Neural cell (in vitro differentiated cells): ENCODE measurements at regions not wholly inside any gene's neighbourhood (a gene's known extent, or its start where the extent isn't known, plus 50 kb on each side); places are given as distances from the start of the nearest gene placed in this dataset.

Experiments
- H2AFZ ChIP-seq: fragments of 200-600, 300-800 bp; sonication (generic), shearing (Covaris generic); 2 replicates; pipeline ENCODE4 v1.6.0; 2014; ENCODE audit warnings: low read depth, mild to moderate bottlenecking, antibody characterized with exemption, low read length, moderate library complexity
- H3F3A ChIP-seq: fragments of 200-600 bp; shearing (Covaris generic); 2 replicates; pipeline ENCODE4 v1.6.1; 2016; ENCODE audit warnings: mild to moderate bottlenecking, moderate library complexity, mixed read lengths, antibody characterized with exemption, low read length; ENCODE audit not compliant: insufficient read depth, poor library complexity, severe bottlenecking
- H3K27ac ChIP-seq: fragments of 200-600, 300-800 bp; sonication (generic), shearing (Covaris generic); 2 replicates; pipeline ENCODE4 v1.5.1; 2014; ENCODE audit warnings: mild to moderate bottlenecking, low read length, moderate library complexity
- H3K27me3 ChIP-seq: fragments of 300-800, 200-600 bp; sonication (generic), shearing (Covaris generic); 2 replicates; pipeline ENCODE4 v1.6.0; 2014; ENCODE audit warnings: mild to moderate bottlenecking, low read depth, low read length, moderate library complexity; ENCODE audit not compliant: insufficient read depth
- H3K36me3 ChIP-seq: fragments of 300-800, 200-600 bp; sonication (generic), shearing (Covaris generic); 2 replicates; pipeline ENCODE4 v1.5.1; 2014; ENCODE audit warnings: mild to moderate bottlenecking, antibody characterized with exemption, low read length, moderate library complexity; ENCODE audit not compliant: insufficient read depth
- H3K4me2 ChIP-seq: fragments of 300-800, 200-600 bp; sonication (generic), shearing (Covaris generic); 2 replicates; pipeline ENCODE4 v1.6.0; 2014; ENCODE audit warnings: mild to moderate bottlenecking, low read length
- H3K4me3 ChIP-seq: fragments of 300-800, 200-600 bp; sonication (generic), shearing (Covaris generic); 2 replicates; pipeline ENCODE4 v1.5.1; 2014; ENCODE audit warnings: mild to moderate bottlenecking, low read length, moderate library complexity
- H3K79me2 ChIP-seq: fragments of 200-600 bp; shearing (Covaris generic); replicated peaks from 2 replicates; pipeline ENCODE4 v1.6.0; 2014; ENCODE audit warnings: mild to moderate bottlenecking, low read length, moderate library complexity; ENCODE audit not compliant: insufficient read depth
- H3K9ac ChIP-seq: fragments of 300-800, 200-600 bp; sonication (generic), shearing (Covaris generic); 2 replicates; pipeline ENCODE4 v1.6.1; 2016; ENCODE audit warnings: mild to moderate bottlenecking, low read length, mixed read lengths
- H3K9me2 ChIP-seq: fragments of 200-600 bp; shearing (Covaris generic); 2 replicates; pipeline ENCODE4 v1.6.1; 2016; ENCODE audit warnings: mild to moderate bottlenecking, low read length, mixed read lengths; ENCODE audit not compliant: insufficient read depth
- H3K9me3 ChIP-seq: fragments of 200-600, 300-800 bp; sonication (generic), shearing (Covaris generic); 2 replicates; pipeline ENCODE4 v1.6.1; 2016; ENCODE audit warnings: mild to moderate bottlenecking, mixed run types, low read length, moderate library complexity, mixed read lengths
- H4K20me1 ChIP-seq: fragments of 200-600 bp; shearing (Covaris generic); 2 replicates; pipeline ENCODE4 v1.6.1; 2016; ENCODE audit warnings: mild to moderate bottlenecking, mixed run types; ENCODE audit not compliant: insufficient read depth
- EP300 ChIP-seq: fragments of 450-650 bp; conservative IDR thresholded peaks from 2 replicates; pipeline ENCODE4 v1.6.1; 2014; ENCODE audit warnings: antibody characterized with exemption, mild to moderate bottlenecking, moderate library complexity; ENCODE audit not compliant: poor library complexity, severe bottlenecking
- EZH2 ChIP-seq: fragments of 200-600, 300-800 bp; shearing (Covaris generic), sonication (generic); IDR thresholded peaks from 2 replicates; pipeline ENCODE4 v1.6.1; 2014; ENCODE audit warnings: antibody characterized with exemption, low read length, borderline replicate concordance, mild to moderate bottlenecking; ENCODE audit not compliant: insufficient read depth, poor library complexity, severe bottlenecking
- MXI1 ChIP-seq: fragments of 450-650 bp; conservative IDR thresholded peaks from 2 replicates; pipeline ENCODE4 v1.6.1; 2014; ENCODE audit warnings: antibody characterized with exemption, mild to moderate bottlenecking; ENCODE audit not compliant: poor library complexity, severe bottlenecking
- POLR2AphosphoS5 ChIP-seq: IDR thresholded peaks from 2 replicates; pipeline ENCODE4 v1.6.1; 2012
- RAD21 ChIP-seq: fragments of 450-650 bp; conservative IDR thresholded peaks from 2 replicates; pipeline ENCODE4 v1.6.1; 2014; ENCODE audit warnings: antibody characterized with exemption, mild to moderate bottlenecking, moderate library complexity
- SMC3 ChIP-seq: fragments of 450-650 bp; conservative IDR thresholded peaks from 2 replicates; pipeline ENCODE4 v1.6.1; 2014; ENCODE audit warnings: antibody characterized with exemption, mild to moderate bottlenecking, moderate library complexity; ENCODE audit not compliant: poor library complexity
- TAF1 ChIP-seq: IDR thresholded peaks from 2 replicates; pipeline ENCODE4 v1.6.1; 2012; ENCODE audit warnings: low read depth
- TF ChIP-seq, protein P1 (sequence below): fragments of 450-650 bp; IDR thresholded peaks from 2 replicates; pipeline ENCODE4 v1.5.1; 2014; ENCODE audit warnings: antibody characterized with exemption, mild to moderate bottlenecking, moderate library complexity; ENCODE audit not compliant: poor library complexity, severe bottlenecking
- TF ChIP-seq, protein P2 (sequence below): IDR thresholded peaks from 2 replicates; pipeline ENCODE4 v1.6.1; 2012; ENCODE audit warnings: borderline replicate concordance

- Histone ChIP-seq H3F3A (no peaks in the 10 kb centered on the region), H3K36me3 (no peaks in the 10 kb centered on the region), H3K9me3 (no peaks in the 10 kb centered on the region), H3K4me2 (no peak overlapping the region), H3K9me2 (no peaks in the 10 kb centered on the region), H3K27me3 (no peaks in the 10 kb centered on the region), H3K4me3 (no peak overlapping the region), H4K20me1 (no peaks in the 10 kb centered on the region), H3K79me2 (no peaks in the 10 kb centered on the region), H3K9ac (no peak overlapping the region), H2AFZ (no peak overlapping the region), H3K27ac (no peak overlapping the region)
- TF ChIP-seq RAD21 (no peak), SMC3 (no peak), MXI1 (no peak), EZH2 (no peak), EP300 (no peak), POLR2AphosphoS5 (no peak)
- TF ChIP-seq, protein P1, sequence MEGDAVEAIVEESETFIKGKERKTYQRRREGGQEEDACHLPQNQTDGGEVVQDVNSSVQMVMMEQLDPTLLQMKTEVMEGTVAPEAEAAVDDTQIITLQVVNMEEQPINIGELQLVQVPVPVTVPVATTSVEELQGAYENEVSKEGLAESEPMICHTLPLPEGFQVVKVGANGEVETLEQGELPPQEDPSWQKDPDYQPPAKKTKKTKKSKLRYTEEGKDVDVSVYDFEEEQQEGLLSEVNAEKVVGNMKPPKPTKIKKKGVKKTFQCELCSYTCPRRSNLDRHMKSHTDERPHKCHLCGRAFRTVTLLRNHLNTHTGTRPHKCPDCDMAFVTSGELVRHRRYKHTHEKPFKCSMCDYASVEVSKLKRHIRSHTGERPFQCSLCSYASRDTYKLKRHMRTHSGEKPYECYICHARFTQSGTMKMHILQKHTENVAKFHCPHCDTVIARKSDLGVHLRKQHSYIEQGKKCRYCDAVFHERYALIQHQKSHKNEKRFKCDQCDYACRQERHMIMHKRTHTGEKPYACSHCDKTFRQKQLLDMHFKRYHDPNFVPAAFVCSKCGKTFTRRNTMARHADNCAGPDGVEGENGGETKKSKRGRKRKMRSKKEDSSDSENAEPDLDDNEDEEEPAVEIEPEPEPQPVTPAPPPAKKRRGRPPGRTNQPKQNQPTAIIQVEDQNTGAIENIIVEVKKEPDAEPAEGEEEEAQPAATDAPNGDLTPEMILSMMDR, result no peak
- TF ChIP-seq, protein P2, sequence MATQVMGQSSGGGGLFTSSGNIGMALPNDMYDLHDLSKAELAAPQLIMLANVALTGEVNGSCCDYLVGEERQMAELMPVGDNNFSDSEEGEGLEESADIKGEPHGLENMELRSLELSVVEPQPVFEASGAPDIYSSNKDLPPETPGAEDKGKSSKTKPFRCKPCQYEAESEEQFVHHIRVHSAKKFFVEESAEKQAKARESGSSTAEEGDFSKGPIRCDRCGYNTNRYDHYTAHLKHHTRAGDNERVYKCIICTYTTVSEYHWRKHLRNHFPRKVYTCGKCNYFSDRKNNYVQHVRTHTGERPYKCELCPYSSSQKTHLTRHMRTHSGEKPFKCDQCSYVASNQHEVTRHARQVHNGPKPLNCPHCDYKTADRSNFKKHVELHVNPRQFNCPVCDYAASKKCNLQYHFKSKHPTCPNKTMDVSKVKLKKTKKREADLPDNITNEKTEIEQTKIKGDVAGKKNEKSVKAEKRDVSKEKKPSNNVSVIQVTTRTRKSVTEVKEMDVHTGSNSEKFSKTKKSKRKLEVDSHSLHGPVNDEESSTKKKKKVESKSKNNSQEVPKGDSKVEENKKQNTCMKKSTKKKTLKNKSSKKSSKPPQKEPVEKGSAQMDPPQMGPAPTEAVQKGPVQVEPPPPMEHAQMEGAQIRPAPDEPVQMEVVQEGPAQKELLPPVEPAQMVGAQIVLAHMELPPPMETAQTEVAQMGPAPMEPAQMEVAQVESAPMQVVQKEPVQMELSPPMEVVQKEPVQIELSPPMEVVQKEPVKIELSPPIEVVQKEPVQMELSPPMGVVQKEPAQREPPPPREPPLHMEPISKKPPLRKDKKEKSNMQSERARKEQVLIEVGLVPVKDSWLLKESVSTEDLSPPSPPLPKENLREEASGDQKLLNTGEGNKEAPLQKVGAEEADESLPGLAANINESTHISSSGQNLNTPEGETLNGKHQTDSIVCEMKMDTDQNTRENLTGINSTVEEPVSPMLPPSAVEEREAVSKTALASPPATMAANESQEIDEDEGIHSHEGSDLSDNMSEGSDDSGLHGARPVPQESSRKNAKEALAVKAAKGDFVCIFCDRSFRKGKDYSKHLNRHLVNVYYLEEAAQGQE, result no peak
These were observed 226.7 kb upstream of the RUNX1 start for GRCh38 chr21:35275776-35276175.

DNA sequence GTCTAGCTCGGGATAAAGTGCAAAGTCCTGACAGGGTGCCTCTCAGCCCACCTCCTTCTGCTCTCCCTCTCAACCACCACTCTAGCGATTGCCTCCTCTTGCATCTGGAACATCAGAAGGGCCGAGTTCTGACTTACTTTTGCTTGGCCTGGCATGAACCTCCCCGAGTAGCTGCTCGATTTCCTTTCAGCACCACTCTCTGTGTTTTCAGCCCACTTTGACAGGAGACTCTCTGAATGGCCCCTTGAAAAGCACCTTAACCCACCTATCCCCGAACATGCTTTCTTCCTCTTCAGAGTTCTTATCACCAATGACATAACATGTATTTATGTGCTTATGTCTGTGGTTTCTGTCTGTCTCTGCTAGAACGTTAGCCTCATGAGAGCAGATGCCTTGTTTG lies 225.8 kb upstream of the RUNX1 start:
- no peaks in the 10 kb centered on the region for H3K36me3 ChIP-seq
- no peak for TF ChIP-seq SMC3
- TF ChIP-seq POLR2AphosphoS5, result no peak
- no peaks in the 10 kb centered on the region for H3F3A ChIP-seq
- H3K9ac ChIP-seq, result no peak overlapping the region
- H3K27me3 ChIP-seq, result no peaks in the 10 kb centered on the region
- H3K4me2 ChIP-seq, result no peak overlapping the region
- H3K79me2 ChIP-seq, result no peaks in the 10 kb centered on the region
- no peaks in the 10 kb centered on the region for H3K9me3 ChIP-seq
- H3K9me2 ChIP-seq, result no peaks in the 10 kb centered on the region
- no peak overlapping the region for H3K4me3 ChIP-seq
- H2AFZ ChIP-seq, result no peak overlapping the region
- H3K27ac ChIP-seq, result no peak overlapping the region
- no peaks in the 10 kb centered on the region for H4K20me1 ChIP-seq

DNA sequence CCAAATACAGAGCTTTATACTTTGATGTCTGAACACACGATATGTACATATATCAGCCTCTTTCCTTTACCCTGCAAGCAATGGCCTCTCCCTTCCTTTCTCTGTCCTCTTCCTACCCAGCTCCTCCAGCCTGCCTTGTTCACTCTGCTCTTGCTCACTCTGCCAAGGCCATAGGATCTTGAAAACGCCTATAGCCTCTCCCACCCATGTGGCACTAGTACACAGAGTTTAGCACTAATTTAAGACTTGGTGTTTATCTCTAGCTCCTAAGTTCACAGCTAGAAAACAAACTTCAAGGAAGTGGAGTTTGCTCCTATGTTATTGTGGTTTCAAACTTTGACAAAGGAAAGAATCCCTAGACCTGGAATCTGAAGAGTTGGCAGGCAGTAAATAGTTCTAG lies 225.0 kb upstream of the RUNX1 start:
- Histone ChIP-seq H3F3A (no peaks in the 10 kb centered on the region), H3K79me2 (no peaks in the 10 kb centered on the region), H3K27ac (no peak overlapping the region), H3K4me2 (no peak overlapping the region), H3K9me2 (no peaks in the 10 kb centered on the region), H3K36me3 (no peaks in the 10 kb centered on the region), H3K9me3 (no peaks in the 10 kb centered on the region), H2AFZ (no peak overlapping the region), H3K9ac (no peak overlapping the region), H4K20me1 (no peaks in the 10 kb centered on the region), H3K27me3 (no peaks in the 10 kb centered on the region), H3K4me3 (no peak overlapping the region)
- TF ChIP-seq, protein P2, result no peak
- no peak for TF ChIP-seq EP300
- TF ChIP-seq, protein P1, result no peak
- TF ChIP-seq TAF1, result no peak
- no peak for TF ChIP-seq POLR2AphosphoS5
- TF ChIP-seq SMC3, result no peak
- TF ChIP-seq MXI1, result no peak
- no peak for TF ChIP-seq RAD21
- no peak for TF ChIP-seq EZH2
